CD4-positive, alpha-beta T cell treated with Interleukin-2 at 100 ng/mL for 4 hours (primary cell): ENCODE measurements at regions not wholly inside any gene's neighbourhood (a gene's known extent, or its start where the extent isn't known, plus 50 kb on each side); places are given as distances from the start of the nearest gene placed in this dataset.

ENCODE experiments used
- DNase-seq: peaks from one replicate; pipeline ENCODE4 v3.0.0-alpha.2; 2020; ENCODE audit warnings: low spot score

GRCh38 chr5:96031180-96031579, 69.5 kb upstream of the ELL2 start:
- DNase-seq, result no peak

GRCh38 chr5:96026406-96027041, 64.9 kb upstream of the ELL2 start:
- DNase-seq, result no peak

- no peak for DNase-seq
These were observed 63.2 kb upstream of the ELL2 start for GRCh38 chr5:96024683-96025475.

- no peak for DNase-seq
These were observed 61.9 kb upstream of the ELL2 start for GRCh38 chr5:96023518-96023917.

GRCh38 chr5:96022971-96023370, 61.3 kb upstream of the ELL2 start:
- no peak for DNase-seq

- DNase-seq, result no peak
These were observed 56.3 kb upstream of the ELL2 start for GRCh38 chr5:96017951-96018350.

- no peak for DNase-seq
These were observed 54.6 kb upstream of the ELL2 start for GRCh38 chr5:96016216-96016615.

- DNase-seq, result no peak
These were observed 54.1 kb upstream of the ELL2 start for GRCh38 chr5:96015709-96016108.

GRCh38 chr5:96014395-96014794, 52.7 kb upstream of the ELL2 start:
- no peak for DNase-seq

GRCh38 chr5:96013254-96013653, 51.6 kb upstream of the ELL2 start:
- DNase-seq, result no peak

GRCh38 chr5:96012399-96012798, 50.7 kb upstream of the ELL2 start:
- DNase-seq, result no peak
